ENCODE measurements at regions not wholly inside any gene's neighbourhood (a gene's known extent, or its start where the extent isn't known, plus 50 kb on each side); places are given as distances from the start of the nearest gene placed in this dataset.

DNA sequence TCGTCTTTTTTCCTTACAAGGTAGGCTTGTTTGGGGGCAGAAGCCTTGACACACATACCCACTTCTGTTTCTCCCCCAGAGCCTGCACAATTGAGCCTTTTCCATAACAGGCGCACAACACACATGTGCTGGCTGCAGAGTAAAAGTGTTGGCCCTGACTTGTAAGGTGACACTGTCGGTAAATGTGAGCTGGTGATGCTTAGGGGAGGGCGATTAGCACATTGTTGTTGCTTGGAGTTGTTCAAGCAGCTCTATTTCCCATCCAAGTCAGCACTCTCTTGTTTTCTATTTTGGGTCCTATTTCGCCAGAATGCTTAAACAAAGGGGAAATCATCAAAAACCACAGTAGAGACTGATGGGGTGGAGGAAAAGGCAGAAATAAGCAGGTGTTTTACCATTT is 51.9 kb upstream of the PTPRJ start:
- Histone ChIP-seq H4K8ac (ENCODE audit: extremely low read depth, insufficient read depth, low read length) (no peak overlapping the region; the same call in 1 of the 2 replicates), H2BK5ac (ENCODE audit: low read depth, low read length) (no peak overlapping the region), H3K4me3 (ENCODE audit: extremely low read depth in 1 of 4, insufficient read depth in 2 of 4, low read depth in 3 of 4, low read length in 4 of 4) (no peak overlapping the region), H3K79me1 (ENCODE audit: low read depth, low read length) (no peaks in the 10 kb centered on the region), H4K20me1 (replicated peaks in 1 of 2; ENCODE audit: control insufficient read depth in 1 of 2, insufficient read depth in 2 of 2, low read length in 2 of 2) (no peaks in the 10 kb centered on the region), H3K4ac (replicated peaks; ENCODE audit: insufficient read length, low read depth, low read length) (no peak overlapping the region), H2BK120ac (replicated peaks; ENCODE audit: low read depth, low read length) (no peak overlapping the region), H2BK15ac (ENCODE audit: low read length) (no peak overlapping the region), H2AFZ (ENCODE audit: low read length) (peak overlapping the region; percentile 47), H3K27me3 (replicated peaks in 1 of 4; ENCODE audit: control insufficient read depth in 3 of 4, extremely low read depth in 1 of 4, insufficient read depth in 3 of 4, low read length in 3 of 4) (no peaks in the 10 kb centered on the region), H3K18ac (ENCODE audit: extremely low read depth, low read length) (no peak overlapping the region), H2AK5ac (ENCODE audit: low read depth, low read length) (no peak overlapping the region), H3K23me2 (ENCODE audit: low read depth, low read length) (no peaks in the 10 kb centered on the region), H2BK20ac (ENCODE audit: low read length) (no peak overlapping the region), H3K36me3 (ENCODE audit: control insufficient read depth in 2 of 4, insufficient read depth in 4 of 4, low read length in 3 of 4) (no peaks in the 10 kb centered on the region), H3K27ac (ENCODE audit: low read depth, low read length) (no peak overlapping the region), H3K9ac (replicated peaks in 1 of 4; ENCODE audit: extremely low read depth in 1 of 4, low read depth in 3 of 4, low read length in 3 of 4) (no peak overlapping the region), H3K23ac (ENCODE audit: insufficient read length) (no peak overlapping the region), H3K4me2 (ENCODE audit: insufficient read depth in 1 of 2, low read depth in 2 of 2, low read length in 2 of 2) (no peak overlapping the region), H2BK12ac (ENCODE audit: low read depth, low read length) (no peak overlapping the region), H4K91ac (replicated peaks; ENCODE audit: insufficient read length, low read length) (no peak overlapping the region), H3K79me2 (ENCODE audit: control insufficient read depth in 1 of 2, insufficient read depth in 2 of 2, low read length in 2 of 2) (no peaks in the 10 kb centered on the region), H3K9me3 (ENCODE audit: insufficient read depth in 2 of 2, low read depth in 1 of 2, low read length in 1 of 2) (no peaks in the 10 kb centered on the region), H3K4me1 (replicated peaks in 1 of 4; ENCODE audit: control insufficient read depth in 3 of 4, insufficient read depth in 4 of 4, low read length in 3 of 4) (peaks cover 0 to 3% (median under 1%) of the 10 kb centered on the region in 4 experiments; a peak in 4 of 7 replicates), H3K14ac (ENCODE audit: insufficient read length) (no peak overlapping the region), H4K5ac (ENCODE audit: insufficient read length, low read depth, low read length) (no peak overlapping the region), H3K56ac (replicated peaks; ENCODE audit: insufficient read length, low read depth, low read length) (no peak overlapping the region)
- no peak for TF ChIP-seq JUND (IDR thresholded peaks at IDR 0.05; ENCODE audit: low read length)
- CTCF ChIA-PET (ENCODE audit: partially characterized antibody) = interaction anchor here (0.8 to 17.4 kb wide), 2 partner anchors 89 to 180 kb away, joined by 3 to 172 read pairs; no protein-coding TSS in a partner anchor
- no peak for FAIRE-seq
- 80% methylated on average over 5 of the region's 5 CpGs; no CpG with 5 or more reads in 1 of the 2 experiments for WGBS, 2 experiments (ENCODE audit: extremely low coverage in 1 of 2, insufficient coverage in 1 of 2, insufficient read length in 1 of 2, insufficient replicate concordance in 2 of 2, low coverage in 1 of 2, low lambda C conversion rate in 2 of 2, missing lambda C conversion rate in 1 of 2)
- no peak for DNase-seq (ENCODE audit: low read depth in 1 of 2, low spot score in 2 of 2)
- POLR2A ChIA-PET (ENCODE audit: partially characterized antibody) = no interaction called here

All from H1 (cell line).